H1 (cell line): ENCODE measurements at regions not wholly inside any gene's neighbourhood (a gene's known extent, or its start where the extent isn't known, plus 50 kb on each side); places are given as distances from the start of the nearest gene placed in this dataset.

ENCODE experiments used
- CBX5 ChIP-seq: fragments of 300-800, 300-1000 bp; sonication (generic); IDR thresholded peaks from 2 replicates; pipeline ENCODE4 v1.7.1; 2016; ENCODE audit warnings: antibody characterized with exemption, low read length, low read depth
- FOSL1 ChIP-seq: IDR thresholded peaks from 2 replicates; pipeline ENCODE4 v1.6.1; 2011; ENCODE audit warnings: mild to moderate bottlenecking, low read depth, low read length, moderate library complexity; ENCODE audit not compliant: insufficient read depth
- TF ChIP-seq, protein P1 (sequence below): fragments of 300-600 bp; sonication (generic); IDR thresholded peaks from 2 replicates; pipeline ENCODE4 v1.7.1; 2012; ENCODE audit warnings: low read length, moderate library complexity, mild to moderate bottlenecking, inconsistent platforms; ENCODE audit not compliant: insufficient replicate concordance

DNA sequence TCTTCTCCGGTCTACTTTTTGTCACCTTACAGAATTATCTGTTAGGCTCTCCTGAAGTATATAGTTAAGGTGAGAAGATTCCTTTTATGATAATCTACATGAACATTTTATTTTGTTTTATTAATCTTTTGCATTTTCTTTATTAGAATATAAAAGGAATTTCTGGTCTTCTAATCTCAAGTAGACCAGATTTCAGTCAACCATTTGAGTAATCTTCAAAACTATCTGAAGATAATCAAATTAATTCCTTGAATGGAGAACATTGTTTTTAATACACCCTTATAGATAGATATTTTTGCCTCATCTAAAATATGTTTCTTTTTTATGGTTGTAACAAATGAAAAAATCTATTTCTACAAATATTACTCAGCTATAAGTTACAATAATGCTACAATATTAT, 381.7 kb upstream of the PCDH20 start (continued):
- TF ChIP-seq, protein P1, sequence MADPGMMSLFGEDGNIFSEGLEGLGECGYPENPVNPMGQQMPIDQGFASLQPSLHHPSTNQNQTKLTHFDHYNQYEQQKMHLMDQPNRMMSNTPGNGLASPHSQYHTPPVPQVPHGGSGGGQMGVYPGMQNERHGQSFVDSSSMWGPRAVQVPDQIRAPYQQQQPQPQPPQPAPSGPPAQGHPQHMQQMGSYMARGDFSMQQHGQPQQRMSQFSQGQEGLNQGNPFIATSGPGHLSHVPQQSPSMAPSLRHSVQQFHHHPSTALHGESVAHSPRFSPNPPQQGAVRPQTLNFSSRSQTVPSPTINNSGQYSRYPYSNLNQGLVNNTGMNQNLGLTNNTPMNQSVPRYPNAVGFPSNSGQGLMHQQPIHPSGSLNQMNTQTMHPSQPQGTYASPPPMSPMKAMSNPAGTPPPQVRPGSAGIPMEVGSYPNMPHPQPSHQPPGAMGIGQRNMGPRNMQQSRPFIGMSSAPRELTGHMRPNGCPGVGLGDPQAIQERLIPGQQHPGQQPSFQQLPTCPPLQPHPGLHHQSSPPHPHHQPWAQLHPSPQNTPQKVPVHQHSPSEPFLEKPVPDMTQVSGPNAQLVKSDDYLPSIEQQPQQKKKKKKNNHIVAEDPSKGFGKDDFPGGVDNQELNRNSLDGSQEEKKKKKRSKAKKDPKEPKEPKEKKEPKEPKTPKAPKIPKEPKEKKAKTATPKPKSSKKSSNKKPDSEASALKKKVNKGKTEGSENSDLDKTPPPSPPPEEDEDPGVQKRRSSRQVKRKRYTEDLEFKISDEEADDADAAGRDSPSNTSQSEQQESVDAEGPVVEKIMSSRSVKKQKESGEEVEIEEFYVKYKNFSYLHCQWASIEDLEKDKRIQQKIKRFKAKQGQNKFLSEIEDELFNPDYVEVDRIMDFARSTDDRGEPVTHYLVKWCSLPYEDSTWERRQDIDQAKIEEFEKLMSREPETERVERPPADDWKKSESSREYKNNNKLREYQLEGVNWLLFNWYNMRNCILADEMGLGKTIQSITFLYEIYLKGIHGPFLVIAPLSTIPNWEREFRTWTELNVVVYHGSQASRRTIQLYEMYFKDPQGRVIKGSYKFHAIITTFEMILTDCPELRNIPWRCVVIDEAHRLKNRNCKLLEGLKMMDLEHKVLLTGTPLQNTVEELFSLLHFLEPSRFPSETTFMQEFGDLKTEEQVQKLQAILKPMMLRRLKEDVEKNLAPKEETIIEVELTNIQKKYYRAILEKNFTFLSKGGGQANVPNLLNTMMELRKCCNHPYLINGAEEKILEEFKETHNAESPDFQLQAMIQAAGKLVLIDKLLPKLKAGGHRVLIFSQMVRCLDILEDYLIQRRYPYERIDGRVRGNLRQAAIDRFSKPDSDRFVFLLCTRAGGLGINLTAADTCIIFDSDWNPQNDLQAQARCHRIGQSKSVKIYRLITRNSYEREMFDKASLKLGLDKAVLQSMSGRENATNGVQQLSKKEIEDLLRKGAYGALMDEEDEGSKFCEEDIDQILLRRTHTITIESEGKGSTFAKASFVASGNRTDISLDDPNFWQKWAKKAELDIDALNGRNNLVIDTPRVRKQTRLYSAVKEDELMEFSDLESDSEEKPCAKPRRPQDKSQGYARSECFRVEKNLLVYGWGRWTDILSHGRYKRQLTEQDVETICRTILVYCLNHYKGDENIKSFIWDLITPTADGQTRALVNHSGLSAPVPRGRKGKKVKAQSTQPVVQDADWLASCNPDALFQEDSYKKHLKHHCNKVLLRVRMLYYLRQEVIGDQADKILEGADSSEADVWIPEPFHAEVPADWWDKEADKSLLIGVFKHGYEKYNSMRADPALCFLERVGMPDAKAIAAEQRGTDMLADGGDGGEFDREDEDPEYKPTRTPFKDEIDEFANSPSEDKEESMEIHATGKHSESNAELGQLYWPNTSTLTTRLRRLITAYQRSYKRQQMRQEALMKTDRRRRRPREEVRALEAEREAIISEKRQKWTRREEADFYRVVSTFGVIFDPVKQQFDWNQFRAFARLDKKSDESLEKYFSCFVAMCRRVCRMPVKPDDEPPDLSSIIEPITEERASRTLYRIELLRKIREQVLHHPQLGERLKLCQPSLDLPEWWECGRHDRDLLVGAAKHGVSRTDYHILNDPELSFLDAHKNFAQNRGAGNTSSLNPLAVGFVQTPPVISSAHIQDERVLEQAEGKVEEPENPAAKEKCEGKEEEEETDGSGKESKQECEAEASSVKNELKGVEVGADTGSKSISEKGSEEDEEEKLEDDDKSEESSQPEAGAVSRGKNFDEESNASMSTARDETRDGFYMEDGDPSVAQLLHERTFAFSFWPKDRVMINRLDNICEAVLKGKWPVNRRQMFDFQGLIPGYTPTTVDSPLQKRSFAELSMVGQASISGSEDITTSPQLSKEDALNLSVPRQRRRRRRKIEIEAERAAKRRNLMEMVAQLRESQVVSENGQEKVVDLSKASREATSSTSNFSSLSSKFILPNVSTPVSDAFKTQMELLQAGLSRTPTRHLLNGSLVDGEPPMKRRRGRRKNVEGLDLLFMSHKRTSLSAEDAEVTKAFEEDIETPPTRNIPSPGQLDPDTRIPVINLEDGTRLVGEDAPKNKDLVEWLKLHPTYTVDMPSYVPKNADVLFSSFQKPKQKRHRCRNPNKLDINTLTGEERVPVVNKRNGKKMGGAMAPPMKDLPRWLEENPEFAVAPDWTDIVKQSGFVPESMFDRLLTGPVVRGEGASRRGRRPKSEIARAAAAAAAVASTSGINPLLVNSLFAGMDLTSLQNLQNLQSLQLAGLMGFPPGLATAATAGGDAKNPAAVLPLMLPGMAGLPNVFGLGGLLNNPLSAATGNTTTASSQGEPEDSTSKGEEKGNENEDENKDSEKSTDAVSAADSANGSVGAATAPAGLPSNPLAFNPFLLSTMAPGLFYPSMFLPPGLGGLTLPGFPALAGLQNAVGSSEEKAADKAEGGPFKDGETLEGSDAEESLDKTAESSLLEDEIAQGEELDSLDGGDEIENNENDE = no peak
- TF ChIP-seq FOSL1 (no peak), CBX5 (no peak)
